ENCODE measurements at regions not wholly inside any gene's neighbourhood (a gene's known extent, or its start where the extent isn't known, plus 50 kb on each side); places are given as distances from the start of the nearest gene placed in this dataset.
"Not testable (repeated sequence)": the region's sequence is repeated elsewhere in the genome, so short reads cannot be mapped to it uniquely, and the experiment has no call there.

GRCh38 chr15:34528055-34528754, 55.2 kb downstream of the GOLGA8B start:
- dilution Hi-C loops (cut with HindIII; ENCODE audit: low sequenced_read_pairs, unreplicated experiment); H4K5ac ChIP-seq (ENCODE audit: low read depth, low read length); H2BK5ac ChIP-seq (ENCODE audit: low read depth, low read length, poor library complexity, severe bottlenecking); H3K9me3 ChIP-seq (ENCODE audit: control insufficient read depth, insufficient read depth, low read length); CTCF ChIA-PET; H4K91ac ChIP-seq (ENCODE audit: insufficient read depth, low read depth, low read length); H3K4me2 ChIP-seq (ENCODE audit: low read depth, low read length); DNase-seq; H3K4ac ChIP-seq (ENCODE audit: low read depth, low read length); H2AK5ac ChIP-seq (ENCODE audit: low read depth, low read length); H2AFZ ChIP-seq (replicated peaks; ENCODE audit: low read length, poor library complexity); POLR2A ChIA-PET (ENCODE audit: unreplicated experiment); H3K9me1 ChIP-seq (ENCODE audit: insufficient read depth, low read length); ATAC-seq (ENCODE audit: low read depth); H3K36me3 ChIP-seq (ENCODE audit: control insufficient read depth, insufficient read depth, low read length); in situ Hi-C loops (cut with MboI; ENCODE audit: low sequenced_read_pairs); H3K56ac ChIP-seq (ENCODE audit: extremely low read depth, insufficient read depth, low read length); H3K4me3 ChIP-seq (ENCODE audit: insufficient read depth, low read depth, low read length); H3K14ac ChIP-seq (replicated peaks; ENCODE audit: low read depth, low read length); H4K8ac ChIP-seq (ENCODE audit: low read depth in 2 of 2, low read length in 2 of 2); H2BK20ac ChIP-seq (ENCODE audit: low read depth, low read length); H4K20me1 ChIP-seq (ENCODE audit: insufficient read depth, low read length); H3K27ac ChIP-seq (ENCODE audit: insufficient read depth, low read length); H2BK120ac ChIP-seq (ENCODE audit: low read depth, low read length); H3K9ac ChIP-seq (ENCODE audit: low read depth, low read length); intact Hi-C loops (cut with micrococcal nuclease); H2AK9ac ChIP-seq (replicated peaks; ENCODE audit: low read depth, low read length, poor library complexity); BruUV-seq (replicated peaks); H3K23ac ChIP-seq (ENCODE audit: low read depth, low read length); H3K4me1 ChIP-seq (ENCODE audit: control insufficient read depth, insufficient read depth, low read length); H3K18ac ChIP-seq (ENCODE audit: low read depth, low read length); H3K79me1 ChIP-seq (ENCODE audit: low read depth in 1 of 2, low read length in 2 of 2); H3K27me3 ChIP-seq (ENCODE audit: control insufficient read depth, insufficient read depth, low read length); H2BK15ac ChIP-seq (ENCODE audit: low read depth, low read length): not testable (repeated sequence)
- WGBS, 2 experiments (ENCODE audit: extremely low coverage in 2 of 2, insufficient read length in 1 of 2) = no CpG with 5 or more reads among the region's 20 CpGs

- BruUV-seq (replicated peaks); H3K9ac ChIP-seq (ENCODE audit: low read depth, low read length): not testable (repeated sequence)
These were observed 55.8 kb downstream of the GOLGA8B start for GRCh38 chr15:34527641-34528040.

More at GRCh38 chr15:34527641-34528040, 55.8 kb downstream of the GOLGA8B start:
- ATAC-seq (ENCODE audit: low read depth); H3K23ac ChIP-seq (ENCODE audit: low read depth, low read length); H3K14ac ChIP-seq (replicated peaks; ENCODE audit: low read depth, low read length); H3K9me1 ChIP-seq (ENCODE audit: insufficient read depth, low read length); H3K9me3 ChIP-seq (ENCODE audit: control insufficient read depth, insufficient read depth, low read length); H2BK15ac ChIP-seq (ENCODE audit: low read depth, low read length); CTCF ChIA-PET; H2AFZ ChIP-seq (replicated peaks; ENCODE audit: low read length, poor library complexity); H3K36me3 ChIP-seq (ENCODE audit: control insufficient read depth, insufficient read depth, low read length); H4K8ac ChIP-seq (ENCODE audit: low read depth in 2 of 2, low read length in 2 of 2); H2BK5ac ChIP-seq (ENCODE audit: low read depth, low read length, poor library complexity, severe bottlenecking); intact Hi-C loops (cut with micrococcal nuclease); in situ Hi-C loops (cut with MboI; ENCODE audit: low sequenced_read_pairs); H2AK9ac ChIP-seq (replicated peaks; ENCODE audit: low read depth, low read length, poor library complexity); H3K4me1 ChIP-seq (ENCODE audit: control insufficient read depth, insufficient read depth, low read length); POLR2A ChIA-PET (ENCODE audit: unreplicated experiment); DNase-seq; H3K18ac ChIP-seq (ENCODE audit: low read depth, low read length); H3K4ac ChIP-seq (ENCODE audit: low read depth, low read length); H3K56ac ChIP-seq (ENCODE audit: extremely low read depth, insufficient read depth, low read length); H2BK120ac ChIP-seq (ENCODE audit: low read depth, low read length); H3K27ac ChIP-seq (ENCODE audit: insufficient read depth, low read length); H3K79me1 ChIP-seq (ENCODE audit: low read depth in 1 of 2, low read length in 2 of 2); H3K4me2 ChIP-seq (ENCODE audit: low read depth, low read length); H4K5ac ChIP-seq (ENCODE audit: low read depth, low read length); H2BK20ac ChIP-seq (ENCODE audit: low read depth, low read length); H3K27me3 ChIP-seq (ENCODE audit: control insufficient read depth, insufficient read depth, low read length); H3K4me3 ChIP-seq (ENCODE audit: insufficient read depth, low read depth, low read length); H4K20me1 ChIP-seq (ENCODE audit: insufficient read depth, low read length); H2AK5ac ChIP-seq (ENCODE audit: low read depth, low read length); dilution Hi-C loops (cut with HindIII; ENCODE audit: low sequenced_read_pairs, unreplicated experiment); H4K91ac ChIP-seq (ENCODE audit: insufficient read depth, low read depth, low read length): not testable (repeated sequence)
- no CpG with 5 or more reads among the region's 13 CpGs for WGBS, 2 experiments (ENCODE audit: extremely low coverage in 2 of 2, insufficient read length in 1 of 2)

Measured in IMR-90 (cell line).